ENCODE measurements at regions not wholly inside any gene's neighbourhood (a gene's known extent, or its start where the extent isn't known, plus 50 kb on each side); places are given as distances from the start of the nearest gene placed in this dataset.
"Not testable (repeated sequence)": the region's sequence is repeated elsewhere in the genome, so short reads cannot be mapped to it uniquely, and the experiment has no call there.

- DNase-seq: not testable (repeated sequence)
Observed at GRCh38 chr16:29327631-29328408, 78.7 kb downstream of the NPIPB11 start.

- not testable (repeated sequence) for DNase-seq
Observed at GRCh38 chr16:29326164-29327125, 80.1 kb downstream of the NPIPB11 start.

DNA sequence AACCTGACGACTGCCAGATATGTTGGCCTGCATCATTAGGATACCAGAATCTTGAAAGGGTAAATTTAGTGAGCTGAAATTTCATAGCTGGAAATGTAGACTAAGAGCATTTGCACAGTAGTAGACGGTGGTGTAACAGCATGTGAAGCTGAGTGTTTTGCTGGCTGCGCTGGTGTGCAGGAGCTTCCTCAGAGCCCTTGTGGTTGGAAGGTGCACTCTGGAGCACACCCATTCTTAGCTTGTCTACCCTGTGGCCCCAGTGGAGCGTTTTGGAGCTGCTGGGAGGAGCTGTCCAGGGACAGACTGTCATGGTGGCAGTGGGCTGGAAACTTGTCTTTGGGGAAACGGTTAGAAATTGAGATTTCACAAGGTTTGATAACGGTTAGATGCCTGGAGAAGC is 82.8 kb downstream of the NPIPB11 start:
- not testable (repeated sequence) for DNase-seq

DNA sequence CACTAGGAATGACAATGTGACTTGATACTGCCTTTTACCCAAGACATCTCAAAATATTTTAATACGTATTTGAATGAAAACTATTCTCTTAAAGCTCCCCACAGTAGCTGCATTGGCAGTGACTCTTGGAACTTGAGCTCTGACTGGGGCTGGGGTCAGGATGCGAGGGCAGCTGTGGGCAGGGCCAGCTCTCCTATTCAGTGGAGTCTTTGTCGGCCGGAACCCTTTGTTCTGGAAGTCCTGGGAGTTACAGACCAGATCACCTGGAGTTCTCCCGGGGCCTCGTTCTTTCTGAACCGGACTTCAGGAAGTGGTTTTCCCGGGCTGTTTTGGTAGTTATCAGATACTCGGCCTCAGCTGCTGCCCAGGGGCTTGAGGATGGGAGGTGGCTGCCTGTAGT is 84.9 kb downstream of the NPIPB11 start:
- DNase-seq: no peak

- no peak for DNase-seq
Observed at GRCh38 chr16:29321000-29321393, 85.5 kb downstream of the NPIPB11 start.

GRCh38 chr16:29320274-29320999 is 86.1 kb downstream of the NPIPB11 start:
- DNase-seq: no peak

GRCh38 chr16:29319726-29320125 is 86.8 kb downstream of the NPIPB11 start:
- DNase-seq: no peak

DNA sequence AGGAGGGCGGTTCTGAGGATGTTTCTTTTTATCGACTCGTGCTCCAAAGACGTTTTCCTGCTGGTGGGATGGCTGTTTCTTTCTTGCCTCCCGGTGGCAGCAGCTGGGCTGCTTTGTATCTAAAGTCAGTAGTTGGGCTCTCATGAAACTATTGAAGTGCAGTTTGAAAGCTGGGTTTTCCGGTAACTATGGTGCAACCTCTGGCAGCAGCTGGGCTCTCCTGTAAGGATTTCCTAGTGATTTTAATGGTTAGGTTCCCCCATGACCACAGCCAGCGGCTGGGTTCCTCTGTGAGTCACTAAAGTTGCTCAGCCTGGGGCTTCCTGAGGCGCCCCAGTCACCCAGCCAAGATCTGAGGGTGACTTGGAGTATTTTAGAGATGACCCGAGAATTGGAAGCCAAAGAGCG is 87.9 kb downstream of the NPIPB11 start:
- DNase-seq: not testable (repeated sequence)

GRCh38 chr16:29318037-29318436 is 88.5 kb downstream of the NPIPB11 start:
- no peak for DNase-seq

GRCh38 chr16:29317269-29317668 is 89.2 kb downstream of the NPIPB11 start:
- no peak for DNase-seq

GRCh38 chr16:29316761-29317183 is 89.7 kb downstream of the NPIPB11 start:
- no peak for DNase-seq

DNA sequence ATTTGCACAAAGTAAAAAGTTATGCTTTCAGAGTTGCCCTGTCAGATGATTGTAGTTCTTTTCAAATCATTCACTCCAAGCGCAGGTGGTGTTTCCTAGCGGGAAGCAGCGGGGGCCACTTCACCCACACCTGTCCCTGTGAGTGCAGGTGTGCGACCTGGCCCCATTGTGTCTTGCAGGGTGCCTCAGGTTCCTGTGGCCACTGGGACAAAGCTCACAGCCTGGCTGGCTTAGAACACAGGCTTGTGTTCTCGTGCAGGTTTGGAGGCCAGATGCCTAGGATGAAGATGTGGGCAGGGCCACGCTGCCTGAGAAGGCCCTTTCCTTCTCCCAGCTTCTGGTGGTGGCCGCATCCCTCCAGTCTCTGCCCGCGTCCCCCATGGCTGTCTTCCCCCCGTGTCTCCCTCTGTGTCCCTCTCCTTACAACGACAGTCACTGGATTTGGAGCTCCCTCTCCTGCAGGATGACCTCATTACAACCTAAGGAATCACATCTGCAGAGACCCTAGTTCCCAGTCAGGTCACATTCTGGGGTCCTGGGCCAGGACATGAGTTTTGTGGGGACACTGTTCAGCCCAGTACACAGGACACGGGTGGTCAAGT is 90.5 kb downstream of the NPIPB11 start:
- peak; percentile 54 for DNase-seq

- DNase-seq: no peak
Observed at GRCh38 chr16:29315046-29315445, 91.5 kb downstream of the NPIPB11 start.

GRCh38 chr16:29314292-29314934 is 92.1 kb downstream of the NPIPB11 start:
- DNase-seq: no peak

- no peak for DNase-seq
Observed at GRCh38 chr16:29313559-29314048, 92.9 kb downstream of the NPIPB11 start.

- no peak for DNase-seq
Observed at GRCh38 chr16:29312835-29313558, 93.5 kb downstream of the NPIPB11 start.

GRCh38 chr16:29312345-29312675 is 94.2 kb downstream of the NPIPB11 start:
- not testable (repeated sequence) for DNase-seq

DNA sequence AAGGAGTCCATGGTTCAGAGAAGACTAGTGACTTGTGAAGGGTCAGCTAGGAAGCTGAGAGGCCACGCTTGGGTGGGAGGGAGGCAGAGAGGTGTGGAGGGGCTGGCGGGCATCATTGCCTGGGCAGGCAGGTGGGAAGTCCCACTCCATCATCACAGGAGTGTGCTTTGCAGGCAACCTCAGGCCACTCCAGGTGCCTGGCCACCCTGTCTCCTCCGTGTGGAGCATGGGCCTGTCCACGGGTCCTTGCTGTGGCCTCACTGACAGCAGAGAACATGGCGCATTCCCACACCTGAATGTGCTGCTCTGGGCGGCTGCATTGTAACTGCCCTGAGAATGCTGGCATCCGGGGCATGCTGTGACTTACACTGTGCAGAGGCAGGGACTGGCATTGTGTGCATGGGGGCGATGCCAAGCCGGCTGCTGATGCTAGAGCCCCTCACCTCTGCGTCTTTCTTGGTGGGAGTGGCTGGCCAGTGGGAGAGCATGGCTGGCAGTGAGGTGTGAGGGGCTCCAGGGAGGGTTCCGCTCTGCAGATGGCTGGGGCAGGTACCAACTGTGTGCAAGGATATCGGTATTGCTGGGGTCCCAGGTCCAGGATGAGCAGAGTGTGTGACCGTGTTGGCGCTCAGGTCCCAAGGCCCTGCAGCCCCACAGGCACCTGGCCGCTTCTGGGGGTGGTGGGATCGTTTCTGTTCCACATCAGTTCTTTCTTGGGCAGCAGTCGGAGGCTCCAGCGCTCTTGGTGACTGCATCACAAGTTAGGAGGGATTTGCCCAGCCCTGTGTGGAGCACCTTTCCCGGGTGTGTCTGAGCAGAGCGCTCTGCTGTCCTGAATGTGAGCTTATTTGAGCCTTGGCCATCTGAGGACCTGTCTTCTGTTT is 94.8 kb downstream of the NPIPB11 start:
- no peak for DNase-seq

GRCh38 chr16:29310852-29311314 is 95.6 kb downstream of the NPIPB11 start:
- no peak for DNase-seq

GRCh38 chr16:29310243-29310642 is 96.3 kb downstream of the NPIPB11 start:
- DNase-seq: not testable (repeated sequence)
